ENCODE measurements at regions not wholly inside any gene's neighbourhood (a gene's known extent, or its start where the extent isn't known, plus 50 kb on each side); places are given as distances from the start of the nearest gene placed in this dataset.

- H3K4me1 ChIP-seq = no peaks in the 10 kb centered on the region
- no peak for DNase-seq (ENCODE audit: low spot score)
- no peak for TF ChIP-seq CTCF (IDR thresholded peaks at IDR 0.05)
- H3K27ac ChIP-seq = no peak overlapping the region
- no peak overlapping the region for H3K4me3 ChIP-seq
- H3K9me3 ChIP-seq = no peaks in the 10 kb centered on the region
- H3K27me3 ChIP-seq = no peaks in the 10 kb centered on the region
- no peaks in the 10 kb centered on the region for H3K36me3 ChIP-seq
Observed at GRCh38 chr12:71071536-71072097, 86.2 kb downstream of the TSPAN8 start.

GRCh38 chr12:71070416-71071128 lies 87.2 kb downstream of the TSPAN8 start:
- H3K9me3 ChIP-seq = no peaks in the 10 kb centered on the region
- H3K36me3 ChIP-seq = no peaks in the 10 kb centered on the region
- no peaks in the 10 kb centered on the region for H3K4me1 ChIP-seq
- no peaks in the 10 kb centered on the region for H3K27me3 ChIP-seq
- no peak overlapping the region for H3K27ac ChIP-seq
- H3K4me3 ChIP-seq = no peak overlapping the region
- no peak for DNase-seq (ENCODE audit: low spot score)
- TF ChIP-seq CTCF (IDR thresholded peaks at IDR 0.05) = no peak

GRCh38 chr12:71069311-71069710 lies 88.5 kb downstream of the TSPAN8 start:
- H3K9me3 ChIP-seq = no peaks in the 10 kb centered on the region
- no peaks in the 10 kb centered on the region for H3K36me3 ChIP-seq
- H3K4me3 ChIP-seq = no peak overlapping the region
- H3K27me3 ChIP-seq = no peaks in the 10 kb centered on the region
- TF ChIP-seq CTCF (IDR thresholded peaks at IDR 0.05) = no peak
- no peak for DNase-seq (ENCODE audit: low spot score)
- H3K4me1 ChIP-seq = no peaks in the 10 kb centered on the region
- no peak overlapping the region for H3K27ac ChIP-seq

- Histone ChIP-seq H3K27ac (no peak overlapping the region), H3K4me1 (no peaks in the 10 kb centered on the region), H3K27me3 (no peaks in the 10 kb centered on the region), H3K9me3 (no peaks in the 10 kb centered on the region), H3K4me3 (no peak overlapping the region), H3K36me3 (no peaks in the 10 kb centered on the region)
- DNase-seq (ENCODE audit: low spot score) = no peak
- TF ChIP-seq CTCF (IDR thresholded peaks at IDR 0.05) = no peak
Observed at GRCh38 chr12:71063087-71063486, 94.7 kb downstream of the TSPAN8 start.

GRCh38 chr12:71061451-71061850 lies 96.3 kb downstream of the TSPAN8 start:
- TF ChIP-seq CTCF (IDR thresholded peaks at IDR 0.05) = no peak
- H3K9me3 ChIP-seq = no peaks in the 10 kb centered on the region
- no peaks in the 10 kb centered on the region for H3K36me3 ChIP-seq

GRCh38 chr12:71060426-71060825 lies 97.4 kb downstream of the TSPAN8 start:
- TF ChIP-seq CTCF (IDR thresholded peaks at IDR 0.05) = no peak
- Histone ChIP-seq H3K36me3 (no peaks in the 10 kb centered on the region), H3K27ac (no peak overlapping the region), H3K27me3 (no peaks in the 10 kb centered on the region), H3K4me3 (no peak overlapping the region), H3K4me1 (no peaks in the 10 kb centered on the region), H3K9me3 (no peaks in the 10 kb centered on the region)
- no peak for DNase-seq (ENCODE audit: low spot score)

More at GRCh38 chr12:71061451-71061850, 96.3 kb downstream of the TSPAN8 start:
- no peaks in the 10 kb centered on the region for H3K27me3 ChIP-seq
- H3K4me3 ChIP-seq = no peak overlapping the region
- no peaks in the 10 kb centered on the region for H3K4me1 ChIP-seq
- DNase-seq (ENCODE audit: low spot score) = no peak
- no peak overlapping the region for H3K27ac ChIP-seq

Data from right atrium auricular region (tissue), 2 donors.